Colonic mucosa (tissue), 4 donors: ENCODE measurements at regions not wholly inside any gene's neighbourhood (a gene's known extent, or its start where the extent isn't known, plus 50 kb on each side); places are given as distances from the start of the nearest gene placed in this dataset.

Experiments
- DNase-seq: peaks from one replicate; pipeline ENCODE4 v3.0.0-alpha.2; 2020
- H3K27ac ChIP-seq: fragments of 200-600 bp; one replicate; pipeline ENCODE4 v1.8.0; 2021
- H3K27me3 ChIP-seq: fragments of 200-600 bp; one replicate; pipeline ENCODE4 v1.8.0; 2021
- H3K36me3 ChIP-seq: fragments of 200-600 bp; one replicate; pipeline ENCODE4 v1.8.0; 2021
- H3K4me1 ChIP-seq: fragments of 200-600 bp; one replicate; pipeline ENCODE4 v1.8.0; 2021; ENCODE audit warnings: mild to moderate bottlenecking
- H3K4me3 ChIP-seq: fragments of 200-600 bp; one replicate; pipeline ENCODE4 v1.8.0; 2021
- H3K9ac ChIP-seq, 2 donors: one replicate each; pipeline ENCODE4 v1.7.0; 2013; ENCODE audit warnings: control low read depth in 2 of 2, low read depth in 2 of 2, low read length in 2 of 2
- H3K9me3 ChIP-seq: fragments of 200-600 bp; one replicate; pipeline ENCODE4 v1.8.0; 2021
- CTCF ChIP-seq: fragments of 200-600 bp; IDR thresholded peaks from one replicate; pipeline ENCODE4 v1.8.0; 2022; ENCODE audit warnings: antibody characterized with exemption, mild to moderate bottlenecking
- intact Hi-C: fragments of 100-400 bp; cut with DNase I; formaldehyde crosslinking; loops from one replicate; pipeline ENCODE4 v1.14.1; 2022
- donor health status: healthy.
- donor health status: DM: no; HTN: no; CAD: no.
- donor health status: DM: no; HTN: no; CAD: no.

- DNase-seq = no peak
- TF ChIP-seq CTCF = no peak
- H3K9ac ChIP-seq = no peak overlapping the region
Observed at GRCh38 chr2:219782737-219783348, 155.4 kb downstream of the SLC4A3 start.

GRCh38 chr2:219783359-219783975 lies 156.0 kb downstream of the SLC4A3 start:
- Histone ChIP-seq H3K27ac (no peak overlapping the region), H3K4me3 (no peak overlapping the region), H3K36me3 (no peaks in the 10 kb centered on the region), H3K9ac (no peak overlapping the region), H3K9me3 (no peaks in the 10 kb centered on the region), H3K27me3 (no peaks in the 10 kb centered on the region), H3K4me1 (no peaks in the 10 kb centered on the region)
- TF ChIP-seq CTCF = no peak
- intact Hi-C loops = no loop called here
- DNase-seq = no peak

More at GRCh38 chr2:219782737-219783348, 155.4 kb downstream of the SLC4A3 start:
- Histone ChIP-seq H3K36me3 (no peaks in the 10 kb centered on the region), H3K4me1 (no peaks in the 10 kb centered on the region), H3K9me3 (no peaks in the 10 kb centered on the region), H3K27me3 (no peaks in the 10 kb centered on the region), H3K4me3 (no peak overlapping the region), H3K27ac (no peak overlapping the region)
- intact Hi-C loops = no loop called here

DNA sequence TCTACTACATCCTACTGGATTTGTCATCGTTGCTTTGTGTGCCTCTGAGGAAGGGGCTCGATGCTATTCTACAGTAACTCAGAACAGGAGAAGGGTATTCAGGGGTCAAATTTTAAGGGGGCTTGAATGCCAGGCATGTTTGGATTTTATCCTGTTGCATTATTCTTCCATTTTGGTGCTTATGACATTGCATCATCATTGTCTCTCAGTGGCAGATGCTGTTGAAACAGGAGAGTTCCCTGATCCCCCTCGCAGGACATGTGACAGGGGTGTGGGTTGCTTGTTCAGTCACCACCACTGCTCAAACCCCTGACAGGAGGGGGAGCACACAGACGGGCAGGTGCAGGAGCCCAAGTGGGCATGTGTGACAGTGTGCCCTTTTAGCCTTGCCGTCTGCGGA lies 156.7 kb downstream of the SLC4A3 start:
- TF ChIP-seq CTCF = no peak
- Histone ChIP-seq H3K9ac (no peak overlapping the region), H3K36me3 (no peaks in the 10 kb centered on the region), H3K9me3 (no peaks in the 10 kb centered on the region), H3K27ac (no peak overlapping the region), H3K27me3 (no peaks in the 10 kb centered on the region), H3K4me3 (no peak overlapping the region), H3K4me1 (no peaks in the 10 kb centered on the region)
- intact Hi-C loops = no loop called here
- DNase-seq = no peak

DNA sequence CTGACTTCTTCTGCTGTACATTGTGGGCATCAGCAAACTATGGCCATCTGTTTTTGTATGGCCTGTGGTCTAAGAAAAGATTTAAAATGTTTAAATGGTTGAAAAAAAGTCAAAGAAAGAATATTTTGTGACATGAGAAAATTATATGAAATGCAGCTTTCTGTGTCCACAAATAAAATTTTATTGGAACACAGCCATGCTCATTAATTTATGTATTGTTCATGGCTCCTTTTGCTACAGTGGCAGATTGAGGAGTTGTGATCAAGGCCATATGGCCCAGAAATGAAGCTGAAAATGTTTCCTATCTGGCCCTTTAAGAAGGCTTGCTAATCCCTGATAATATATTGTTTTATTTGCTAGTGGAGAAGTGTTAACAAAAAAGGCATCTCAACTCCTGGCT lies 162.0 kb downstream of the SLC4A3 start:
- Histone ChIP-seq H3K9me3 (no peaks in the 10 kb centered on the region), H3K36me3 (no peaks in the 10 kb centered on the region), H3K9ac (no peak overlapping the region), H3K27ac (no peak overlapping the region), H3K27me3 (no peaks in the 10 kb centered on the region), H3K4me1 (no peaks in the 10 kb centered on the region), H3K4me3 (no peak overlapping the region)
- no peak for TF ChIP-seq CTCF
- DNase-seq = no peak
- intact Hi-C loops = no loop called here

GRCh38 chr2:219792446-219792845 lies 165.0 kb downstream of the SLC4A3 start:
- Histone ChIP-seq H3K27me3 (no peaks in the 10 kb centered on the region), H3K36me3 (no peaks in the 10 kb centered on the region), H3K9me3 (no peaks in the 10 kb centered on the region), H3K9ac (no peak overlapping the region), H3K27ac (no peak overlapping the region), H3K4me1 (no peaks in the 10 kb centered on the region), H3K4me3 (no peak overlapping the region)
- intact Hi-C loops = no loop called here
- TF ChIP-seq CTCF = no peak
- no peak for DNase-seq
